ENCODE measurements at regions not wholly inside any gene's neighbourhood (a gene's known extent, or its start where the extent isn't known, plus 50 kb on each side); places are given as distances from the start of the nearest gene placed in this dataset.

DNA sequence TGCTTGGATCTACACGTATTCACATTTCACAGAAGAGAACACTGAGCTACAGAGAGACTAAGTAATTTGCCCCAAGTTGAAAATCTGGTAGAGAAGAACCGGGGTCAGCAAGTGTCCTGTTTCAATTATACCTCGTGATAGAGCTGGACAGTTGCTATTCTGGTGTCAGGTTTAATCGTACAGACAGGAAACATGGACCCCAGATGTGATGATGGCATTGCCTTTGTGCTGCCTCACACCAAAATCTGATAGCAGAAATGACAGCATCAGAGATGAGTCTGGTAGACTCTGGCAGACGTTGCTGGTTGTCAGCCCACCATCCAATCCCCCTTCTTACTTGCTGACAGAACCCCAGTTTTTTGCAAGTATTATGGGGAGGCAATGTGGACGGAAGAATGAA lies 112.1 kb upstream of the FOXF1 start:
- TF ChIP-seq, protein P1, sequence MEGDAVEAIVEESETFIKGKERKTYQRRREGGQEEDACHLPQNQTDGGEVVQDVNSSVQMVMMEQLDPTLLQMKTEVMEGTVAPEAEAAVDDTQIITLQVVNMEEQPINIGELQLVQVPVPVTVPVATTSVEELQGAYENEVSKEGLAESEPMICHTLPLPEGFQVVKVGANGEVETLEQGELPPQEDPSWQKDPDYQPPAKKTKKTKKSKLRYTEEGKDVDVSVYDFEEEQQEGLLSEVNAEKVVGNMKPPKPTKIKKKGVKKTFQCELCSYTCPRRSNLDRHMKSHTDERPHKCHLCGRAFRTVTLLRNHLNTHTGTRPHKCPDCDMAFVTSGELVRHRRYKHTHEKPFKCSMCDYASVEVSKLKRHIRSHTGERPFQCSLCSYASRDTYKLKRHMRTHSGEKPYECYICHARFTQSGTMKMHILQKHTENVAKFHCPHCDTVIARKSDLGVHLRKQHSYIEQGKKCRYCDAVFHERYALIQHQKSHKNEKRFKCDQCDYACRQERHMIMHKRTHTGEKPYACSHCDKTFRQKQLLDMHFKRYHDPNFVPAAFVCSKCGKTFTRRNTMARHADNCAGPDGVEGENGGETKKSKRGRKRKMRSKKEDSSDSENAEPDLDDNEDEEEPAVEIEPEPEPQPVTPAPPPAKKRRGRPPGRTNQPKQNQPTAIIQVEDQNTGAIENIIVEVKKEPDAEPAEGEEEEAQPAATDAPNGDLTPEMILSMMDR (IDR thresholded peaks at IDR 0.05): no peak
- TF ChIP-seq EP300 (IDR thresholded peaks at IDR 0.05) (no peak), MYC (IDR thresholded peaks at IDR 0.05; ENCODE audit: borderline replicate concordance, low read length) (no peak), CEBPB (IDR thresholded peaks at IDR 0.05) (no peak)

All from A549 (cell line).